WTC11 (cell line): ENCODE measurements at regions not wholly inside any gene's neighbourhood (a gene's known extent, or its start where the extent isn't known, plus 50 kb on each side); places are given as distances from the start of the nearest gene placed in this dataset.
A peak's percentile ranks its signal among the peaks of the same experiment; 100 is the strongest.

Source experiments
- ATAC-seq: fragments of 200-7000 bp; cut with Tn5 transposase; 2 replicates; pipeline ENCODE4 v1.10.0; 2021; ENCODE audit warnings: mild to moderate bottlenecking, moderate library complexity
- CTCF ChIA-PET: fragments of 300-600 bp; sonication (Branson Sonifier 250); formaldehyde crosslinking; loops from one replicate; lab custom pipeline; 2021; ENCODE audit warnings: antibody characterized with exemption; lab: Charles Lee
- POLR2A ChIA-PET: fragments of 350-600 bp; sonication (Branson Sonifier 250); formaldehyde crosslinking; loops from one replicate; lab custom pipeline; 2021; ENCODE audit warnings: antibody characterized with exemption; lab: Charles Lee
- DNase-seq: peaks from one replicate; pipeline ENCODE4 v3.0.0; 2021; ENCODE audit warnings: low spot score
- H3K27ac Mint-ChIP-seq: 2 replicates; pipeline ENCODE4 v1.8.0; 2021; ENCODE audit warnings: mixed read lengths
- H3K27me3 Mint-ChIP-seq: 2 replicates; pipeline ENCODE4 v1.8.0; 2021; ENCODE audit warnings: low read depth, mild to moderate bottlenecking, moderate library complexity, mixed read lengths
- H3K36me3 Mint-ChIP-seq: 2 replicates; pipeline ENCODE4 v1.8.0; 2021; ENCODE audit warnings: mixed read lengths
- H3K4me1 Mint-ChIP-seq: 2 replicates; pipeline ENCODE4 v1.8.0; 2022; ENCODE audit warnings: mixed read lengths
- H3K4me3 Mint-ChIP-seq: 2 replicates; pipeline ENCODE4 v1.8.0; 2021; ENCODE audit warnings: mild to moderate bottlenecking, moderate library complexity, mixed read lengths
- H3K9me3 Mint-ChIP-seq: 2 replicates; pipeline ENCODE4 v1.8.0; 2021; ENCODE audit warnings: mixed read lengths
- CREB1 ChIP-seq: sonication (generic); formaldehyde crosslinking; IDR thresholded peaks from 2 replicates; pipeline ENCODE4 v1.8.0; 2023; ENCODE audit warnings: mild to moderate bottlenecking, missing genetic modification reagents
- TCF7 ChIP-seq: sonication (generic); formaldehyde crosslinking; IDR thresholded peaks from 2 replicates; pipeline ENCODE4 v1.8.0; 2022; ENCODE audit warnings: mild to moderate bottlenecking, low read depth, missing genetic modification reagents, moderate library complexity
- ZNF317 ChIP-seq: sonication (generic); formaldehyde crosslinking; IDR thresholded peaks from 2 replicates; pipeline ENCODE4 v1.8.1; 2023; ENCODE audit warnings: low read depth, mild to moderate bottlenecking, moderate library complexity, missing genetic modification reagents, borderline replicate concordance

DNA sequence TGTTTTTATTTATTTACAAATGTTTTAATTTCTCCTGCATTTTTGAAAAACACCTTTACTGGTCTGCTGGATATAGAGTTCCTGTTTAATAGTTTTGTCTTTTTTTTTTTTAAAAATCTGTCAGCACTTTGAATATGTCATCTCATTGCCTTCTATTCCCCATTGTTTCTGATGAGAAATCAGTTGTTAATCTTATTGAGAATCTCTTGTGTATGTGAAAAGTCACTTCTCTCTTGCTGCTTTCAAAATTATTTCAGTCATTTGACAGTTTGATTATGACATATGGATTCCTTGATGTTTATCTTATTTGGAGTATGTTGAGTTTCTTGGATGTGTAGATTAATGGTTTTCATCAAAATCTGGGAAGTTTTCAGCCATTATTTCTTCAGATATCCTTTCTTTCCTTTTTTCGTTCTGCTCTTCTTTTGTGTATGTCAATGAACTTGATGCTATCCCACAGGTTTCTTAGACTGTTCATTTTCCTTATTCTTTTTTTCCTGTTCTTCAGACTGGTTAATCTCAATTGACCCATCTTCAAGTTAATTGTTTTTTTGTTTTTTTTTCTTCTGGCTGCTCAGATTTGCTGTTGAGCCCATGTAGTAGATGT is 51.2 kb upstream of the CCDC190 start:
- H3K4me1 Mint-ChIP-seq = no peaks in the 10 kb centered on the region
- ChIA-PET POLR2A (no interaction called here), CTCF (no interaction called here)
- no peak overlapping the region for H3K27ac Mint-ChIP-seq
- no peak for DNase-seq
- peaks cover 2% of the 10 kb centered on the region; the same call in 1 of the 2 replicates for H3K27me3 Mint-ChIP-seq
- no peak for TF ChIP-seq CREB1
- no peak for TF ChIP-seq TCF7 (CRISPR knock-in tag)
- TF ChIP-seq ZNF317 = peak; percentile 94
- TF ChIP-seq, all 79 proteins: peak for 1
- H3K4me3 Mint-ChIP-seq = no peak overlapping the region
- no peak for ATAC-seq
- peaks cover 8% of the 10 kb centered on the region for H3K36me3 Mint-ChIP-seq
- peaks cover 33% of the 10 kb centered on the region for H3K9me3 Mint-ChIP-seq
